H1 (cell line): ENCODE measurements at regions not wholly inside any gene's neighbourhood (a gene's known extent, or its start where the extent isn't known, plus 50 kb on each side); places are given as distances from the start of the nearest gene placed in this dataset.

Source experiments
- CTCF ChIA-PET: fragments of 300-600 bp; sonication (Branson Sonifier 250); formaldehyde crosslinking; loops from one replicate; lab custom pipeline; 2021; ENCODE audit not compliant: partially characterized antibody; lab: Charles Lee
- POLR2A ChIA-PET: fragments of 300-600 bp; sonication (Branson Sonifier 250); formaldehyde crosslinking; loops from one replicate; lab custom pipeline; 2021; ENCODE audit warnings: inconsistent platforms; ENCODE audit not compliant: partially characterized antibody; lab: Charles Lee
- DNase-seq, 2 experiments: peaks; one replicate each; pipeline versions ENCODE4 v3.0.0 to v3.0.0-alpha.2; 2010 to 2022; ENCODE audit warnings: low spot score in 2 of 2, low read depth in 1 of 2, mixed read lengths in 1 of 2
- FAIRE-seq: peaks from 2 replicates; lab custom pipeline; 2011; peaks lifted over from hg19 to GRCh38; lab: Jason Lieb, UNC
- H2AFZ ChIP-seq: 2 replicates; pipeline ENCODE4 v1.8.1; 2012; ENCODE audit warnings: low read length, inconsistent platforms
- H2AK5ac ChIP-seq: 2 replicates; pipeline ENCODE4 v1.6.1; 2013; ENCODE audit warnings: low read depth, low read length
- H2BK120ac ChIP-seq: replicated peaks from 2 replicates; pipeline ENCODE3; 2013; ENCODE audit warnings: low read depth, low read length, inconsistent platforms
- H2BK12ac ChIP-seq: 2 replicates; pipeline ENCODE4 v1.6.1; 2013; ENCODE audit warnings: low read depth, low read length
- H2BK15ac ChIP-seq: 2 replicates; pipeline ENCODE4 v1.6.1; 2013; ENCODE audit warnings: low read length
- H2BK20ac ChIP-seq: 2 replicates; pipeline ENCODE4 v1.6.1; 2013; ENCODE audit warnings: low read length
- H2BK5ac ChIP-seq: 2 replicates; pipeline ENCODE4 v1.6.1; 2013; ENCODE audit warnings: low read depth, low read length
- H3K14ac ChIP-seq: 2 replicates; pipeline ENCODE4 v1.6.1; 2013; ENCODE audit warnings: inconsistent platforms; ENCODE audit not compliant: insufficient read length
- H3K18ac ChIP-seq: 2 replicates; pipeline ENCODE4 v1.6.1; 2013; ENCODE audit warnings: low read length; ENCODE audit errors: extremely low read depth
- H3K23ac ChIP-seq: 2 replicates; pipeline ENCODE4 v1.6.1; 2013; ENCODE audit warnings: inconsistent platforms; ENCODE audit not compliant: insufficient read length
- H3K23me2 ChIP-seq: 2 replicates; pipeline ENCODE4 v1.6.1; 2013; ENCODE audit warnings: low read depth, low read length
- H3K27ac ChIP-seq: 2 replicates; pipeline ENCODE4 v1.6.1; 2011; ENCODE audit warnings: low read depth, low read length, inconsistent platforms
- H3K27me3 ChIP-seq, 4 experiments: replicated peaks in 1 of 4; 1 replicate in 1 of 4; 2 replicates in 3 of 4; pipeline versions ENCODE4 v1.6.1 to v1.8.1; 2011 to 2013; ENCODE audit warnings: low read length in 3 of 4, mild to moderate bottlenecking in 3 of 4, inconsistent platforms in 2 of 4, mixed read lengths in 2 of 4, moderate library complexity in 1 of 4; ENCODE audit not compliant: control insufficient read depth in 3 of 4, insufficient read depth in 3 of 4; ENCODE audit errors: extremely low read depth in 1 of 4
- H3K36me3 ChIP-seq, 4 experiments: 2 replicates each; pipeline versions ENCODE4 v1.6.1 to v1.8.1; 2011 to 2013; ENCODE audit warnings: mild to moderate bottlenecking in 4 of 4, low read length in 3 of 4, moderate library complexity in 2 of 4, control low read depth in 1 of 4, inconsistent platforms in 1 of 4; ENCODE audit not compliant: insufficient read depth in 4 of 4, control insufficient read depth in 2 of 4
- H3K4ac ChIP-seq: replicated peaks from 2 replicates; pipeline ENCODE3; 2013; ENCODE audit warnings: low read length, low read depth, mixed read lengths, inconsistent platforms; ENCODE audit not compliant: insufficient read length
- H3K4me1 ChIP-seq, 4 experiments: replicated peaks in 1 of 4; 1 replicate in 1 of 4; 2 replicates in 3 of 4; pipeline versions ENCODE4 v1.6.1 to v1.8.1; 2011 to 2013; ENCODE audit warnings: low read length in 3 of 4, inconsistent platforms in 2 of 4, mixed read lengths in 1 of 4; ENCODE audit not compliant: insufficient read depth in 4 of 4, control insufficient read depth in 3 of 4
- H3K4me2 ChIP-seq, 2 experiments: 2 replicates each; pipeline versions ENCODE4 v1.6.1 to v1.8.1; 2011 to 2013; ENCODE audit warnings: low read depth in 2 of 2, low read length in 2 of 2, control low read depth in 1 of 2, inconsistent platforms in 1 of 2, mild to moderate bottlenecking in 1 of 2; ENCODE audit not compliant: insufficient read depth in 1 of 2
- H3K4me3 ChIP-seq, 4 experiments: fragments of 200-600, 300-600 bp in 1 of 4; sonication (generic), shearing (Covaris generic), sonication (Bioruptor Twin) in 1 of 4; 2 replicates each; pipeline versions ENCODE4 v1.5.1 to v1.8.1; 2011 to 2016; ENCODE audit warnings: low read length in 4 of 4, low read depth in 3 of 4, control low read depth in 2 of 4, inconsistent platforms in 2 of 4, mild to moderate bottlenecking in 2 of 4, mixed read lengths in 1 of 4, moderate library complexity in 1 of 4; ENCODE audit not compliant: insufficient read depth in 2 of 4; ENCODE audit errors: extremely low read depth in 1 of 4
- H3K56ac ChIP-seq: replicated peaks from 2 replicates; pipeline ENCODE3; 2013; ENCODE audit warnings: low read depth, mild to moderate bottlenecking, mixed read lengths, low read length, inconsistent platforms; ENCODE audit not compliant: insufficient read length
- H3K79me1 ChIP-seq: 2 replicates; pipeline ENCODE4 v1.6.1; 2013; ENCODE audit warnings: low read depth, low read length, control low read depth
- H3K79me2 ChIP-seq, 2 experiments: 2 replicates each; pipeline versions ENCODE4 v1.6.1 to v1.8.1; 2012 to 2013; ENCODE audit warnings: low read length in 2 of 2, mild to moderate bottlenecking in 2 of 2, inconsistent platforms in 1 of 2; ENCODE audit not compliant: insufficient read depth in 2 of 2, control insufficient read depth in 1 of 2
- H3K9ac ChIP-seq, 4 experiments: replicated peaks in 1 of 4; 1 replicate in 1 of 4; 2 replicates in 3 of 4; pipeline versions ENCODE4 v1.6.1 to v1.8.1; 2011 to 2013; ENCODE audit warnings: low read depth in 3 of 4, low read length in 3 of 4, control low read depth in 2 of 4, mild to moderate bottlenecking in 2 of 4, moderate library complexity in 2 of 4, inconsistent platforms in 1 of 4; ENCODE audit errors: extremely low read depth in 1 of 4
- H3K9me3 ChIP-seq, 2 experiments: 2 replicates each; pipeline versions ENCODE4 v1.6.1 to v1.8.1; 2012 to 2013; ENCODE audit warnings: mild to moderate bottlenecking in 2 of 2, moderate library complexity in 2 of 2, control low read depth in 1 of 2, inconsistent platforms in 1 of 2, low read depth in 1 of 2, low read length in 1 of 2, mixed read lengths in 1 of 2; ENCODE audit not compliant: insufficient read depth in 2 of 2
- H4K20me1 ChIP-seq, 2 experiments: replicated peaks in 1 of 2; 2 replicates each; pipeline versions ENCODE3 to v1.8.1; 2011 to 2013; ENCODE audit warnings: inconsistent platforms in 2 of 2, low read length in 2 of 2, mild to moderate bottlenecking in 1 of 2; ENCODE audit not compliant: insufficient read depth in 2 of 2, control insufficient read depth in 1 of 2
- H4K5ac ChIP-seq: 2 replicates; pipeline ENCODE4 v1.6.1; 2013; ENCODE audit warnings: low read length, low read depth, mixed read lengths, inconsistent platforms; ENCODE audit not compliant: insufficient read length
- H4K8ac ChIP-seq: 2 replicates; pipeline ENCODE4 v1.8.0; 2013; ENCODE audit warnings: mild to moderate bottlenecking, moderate library complexity, low read length, inconsistent platforms; ENCODE audit not compliant: insufficient read depth; ENCODE audit errors: extremely low read depth
- H4K91ac ChIP-seq: replicated peaks from 2 replicates; pipeline ENCODE3; 2013; ENCODE audit warnings: low read length, mixed read lengths, inconsistent platforms; ENCODE audit not compliant: insufficient read length
- RAD21 ChIP-seq, 2 experiments: IDR thresholded peaks in 1 of 2; conservative IDR thresholded peaks in 1 of 2; 2 replicates each; pipeline ENCODE4 v1.6.1; 2011; ENCODE audit warnings: low read depth in 2 of 2, low read length in 2 of 2, improper control_type of control experiment in 1 of 2, inconsistent platforms in 1 of 2, mild to moderate bottlenecking in 1 of 2, moderate library complexity in 1 of 2
- SP4 ChIP-seq: IDR thresholded peaks from 2 replicates; pipeline ENCODE4 v1.6.1; 2012; ENCODE audit warnings: low read length, inconsistent platforms
- WGBS, 2 experiments: shearing (Covaris generic) in 1 of 2; methylation state at CpG; one replicate each; pipeline versions ENCODE4 v1.1.6 to v1.1.7; 2013 to 2015; ENCODE audit warnings: low lambda C conversion rate in 2 of 2, mixed read lengths in 2 of 2, inconsistent platforms in 1 of 2, low coverage in 1 of 2, missing lambda C conversion rate in 1 of 2; ENCODE audit not compliant: insufficient replicate concordance in 2 of 2, insufficient coverage in 1 of 2, insufficient read length in 1 of 2; ENCODE audit errors: extremely low coverage in 1 of 2, missing lambda C conversion rate in 1 of 2; 5-methylcytosine and 5-hydroxymethylcytosine counted together
- TF ChIP-seq, protein P1 (sequence below), 3 experiments: IDR thresholded peaks; 1 replicate in 2 of 3; 2 replicates in 1 of 3; pipeline versions ENCODE4 v1.5.1 to v1.6.1; 2011; ENCODE audit warnings: low read length in 3 of 3, mild to moderate bottlenecking in 3 of 3, inconsistent platforms in 2 of 3, low read depth in 1 of 3, moderate library complexity in 1 of 3; ENCODE audit not compliant: insufficient read depth in 1 of 3; ENCODE audit errors: control extremely low read depth in 1 of 3

DNA sequence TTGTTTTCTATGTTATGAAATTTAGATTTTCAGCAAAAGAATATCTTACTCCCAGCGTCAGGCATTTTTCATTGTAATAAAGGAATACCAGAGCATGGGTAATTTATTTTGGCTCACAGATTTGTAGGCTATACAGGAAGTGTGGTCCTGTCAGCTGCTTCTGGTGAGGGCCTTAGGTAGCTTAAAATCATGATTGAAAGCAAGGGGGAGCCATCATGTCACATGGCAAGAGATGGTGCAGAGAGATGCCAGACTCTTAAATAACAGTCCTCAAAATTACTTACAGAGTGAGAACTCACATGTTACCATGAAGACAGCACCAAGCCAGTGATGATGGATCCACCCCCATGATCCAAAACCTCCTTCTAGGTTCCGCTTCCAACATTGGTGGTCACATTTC is 825.0 kb upstream of the CHORDC1 start:
- no peak overlapping the region for H2BK15ac ChIP-seq
- no peak overlapping the region for H3K9ac ChIP-seq
- no peak overlapping the region for H3K4ac ChIP-seq
- TF ChIP-seq RAD21 (IDR thresholded peaks at IDR 0.05 in 1 of 2, conservative IDR thresholded peaks at IDR 0.05 in 1 of 2; ENCODE audit: low read depth in 2 of 2, low read length in 2 of 2) = peak; percentile 20 to 44; a peak in 2 of 4 replicates
- TF ChIP-seq, protein P1, sequence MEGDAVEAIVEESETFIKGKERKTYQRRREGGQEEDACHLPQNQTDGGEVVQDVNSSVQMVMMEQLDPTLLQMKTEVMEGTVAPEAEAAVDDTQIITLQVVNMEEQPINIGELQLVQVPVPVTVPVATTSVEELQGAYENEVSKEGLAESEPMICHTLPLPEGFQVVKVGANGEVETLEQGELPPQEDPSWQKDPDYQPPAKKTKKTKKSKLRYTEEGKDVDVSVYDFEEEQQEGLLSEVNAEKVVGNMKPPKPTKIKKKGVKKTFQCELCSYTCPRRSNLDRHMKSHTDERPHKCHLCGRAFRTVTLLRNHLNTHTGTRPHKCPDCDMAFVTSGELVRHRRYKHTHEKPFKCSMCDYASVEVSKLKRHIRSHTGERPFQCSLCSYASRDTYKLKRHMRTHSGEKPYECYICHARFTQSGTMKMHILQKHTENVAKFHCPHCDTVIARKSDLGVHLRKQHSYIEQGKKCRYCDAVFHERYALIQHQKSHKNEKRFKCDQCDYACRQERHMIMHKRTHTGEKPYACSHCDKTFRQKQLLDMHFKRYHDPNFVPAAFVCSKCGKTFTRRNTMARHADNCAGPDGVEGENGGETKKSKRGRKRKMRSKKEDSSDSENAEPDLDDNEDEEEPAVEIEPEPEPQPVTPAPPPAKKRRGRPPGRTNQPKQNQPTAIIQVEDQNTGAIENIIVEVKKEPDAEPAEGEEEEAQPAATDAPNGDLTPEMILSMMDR (IDR thresholded peaks at IDR 0.05; ENCODE audit: control extremely low read depth in 1 of 3, insufficient read depth in 1 of 3, low read depth in 1 of 3, low read length in 3 of 3) = peak in 1 of 3 experiments; percentile 27; a peak in 1 of 4 replicates
- no peak for TF ChIP-seq SP4
- no peak overlapping the region for H3K14ac ChIP-seq
- H3K36me3 ChIP-seq = no peaks in the 10 kb centered on the region
- H2BK20ac ChIP-seq = no peak overlapping the region
- H2BK5ac ChIP-seq = no peak overlapping the region
- no peak overlapping the region for H2BK120ac ChIP-seq
- H3K23ac ChIP-seq = no peak overlapping the region
- no peak overlapping the region for H2BK12ac ChIP-seq
- no peaks in the 10 kb centered on the region for H4K20me1 ChIP-seq
- H3K4me3 ChIP-seq = no peak overlapping the region
- no peak overlapping the region; the same call in 1 of the 2 replicates for H2AFZ ChIP-seq
- no peak for DNase-seq
- no peak overlapping the region for H2AK5ac ChIP-seq
- POLR2A ChIA-PET = no interaction called here
- H3K79me2 ChIP-seq = no peaks in the 10 kb centered on the region
- H4K8ac ChIP-seq = no peak overlapping the region
- H3K79me1 ChIP-seq = no peaks in the 10 kb centered on the region
- no peak overlapping the region for H4K91ac ChIP-seq
- CTCF ChIA-PET = interaction anchor here (0.6 to 1.5 kb wide), 8 partner anchors 9 to 123 kb away, joined by 3 to 4 read pairs (median 3); no protein-coding TSS in a partner anchor
- H3K27ac ChIP-seq = no peak overlapping the region
- no peak overlapping the region for H4K5ac ChIP-seq
- H3K23me2 ChIP-seq = no peaks in the 10 kb centered on the region
- no peaks in the 10 kb centered on the region for H3K27me3 ChIP-seq
- peaks cover 0 to 5% (median 0%) of the 10 kb centered on the region in 4 experiments; a peak in 1 of 7 replicates for H3K4me1 ChIP-seq
- H3K18ac ChIP-seq = no peak overlapping the region
- no peak overlapping the region for H3K4me2 ChIP-seq
- 89% methylated on average over 2 of the region's 2 CpGs; no CpG with 5 or more reads in 1 of the 2 experiments for WGBS, 2 experiments
- FAIRE-seq = no peak
- H3K56ac ChIP-seq = no peak overlapping the region
- H3K9me3 ChIP-seq = no peaks in the 10 kb centered on the region
